Hematopoietic multipotent progenitor cell treated with erythropoietin and hydrocortisone succinate and interleukin-3 and kit ligand, for 17 days (in vitro differentiated cells): ENCODE measurements at regions not wholly inside any gene's neighbourhood (a gene's known extent, or its start where the extent isn't known, plus 50 kb on each side); places are given as distances from the start of the nearest gene placed in this dataset.

Experiments used
- DNase-seq: peaks from one replicate; pipeline ENCODE4 v3.0.0-alpha.2; 2015; ENCODE audit warnings: low spot score

DNA sequence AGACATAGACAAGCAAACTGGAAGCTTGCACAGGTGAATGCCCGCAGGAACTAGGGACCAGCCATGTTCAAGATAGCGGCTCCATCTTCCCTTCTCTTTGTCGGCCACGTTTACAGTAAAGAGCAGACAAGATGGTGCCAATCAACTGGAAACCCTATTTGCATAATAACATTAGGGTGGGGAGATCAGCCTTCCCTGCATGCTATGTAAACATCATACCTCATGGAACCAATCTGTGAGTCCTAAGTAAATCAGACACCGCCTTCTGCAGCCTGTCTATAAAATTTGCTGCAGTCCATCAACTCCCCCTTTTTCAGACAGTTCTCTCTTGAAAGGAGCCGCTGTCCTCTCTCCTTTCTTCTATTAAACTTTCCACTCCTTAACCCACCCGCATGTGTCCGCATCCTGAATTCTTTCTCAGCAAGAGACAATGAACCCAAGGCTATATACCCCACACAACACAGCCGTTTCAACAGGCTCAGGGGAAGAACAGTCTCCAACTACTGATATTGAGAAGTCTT is 384.4 kb downstream of the EIPR1 start:
- DNase-seq = no peak

DNA sequence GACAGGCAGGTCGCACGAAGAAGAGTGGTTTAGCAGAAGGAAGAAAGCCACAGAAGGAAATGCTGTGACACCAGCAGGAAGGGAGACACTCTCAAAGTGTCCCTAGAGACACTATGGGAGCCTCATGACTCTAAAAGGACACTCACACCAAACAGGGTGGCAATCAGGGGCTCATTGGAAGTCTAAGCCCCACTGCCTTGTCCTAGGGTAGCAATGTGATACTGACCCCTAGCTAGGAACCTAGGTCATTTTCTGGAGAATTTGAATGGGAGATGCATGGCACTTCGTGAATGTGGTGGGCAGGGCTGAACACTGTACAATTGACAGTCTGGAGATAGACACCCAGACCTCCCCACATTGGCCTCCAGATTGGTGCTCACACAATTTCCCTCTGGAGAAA is 385.0 kb downstream of the EIPR1 start:
- DNase-seq = no peak

DNA sequence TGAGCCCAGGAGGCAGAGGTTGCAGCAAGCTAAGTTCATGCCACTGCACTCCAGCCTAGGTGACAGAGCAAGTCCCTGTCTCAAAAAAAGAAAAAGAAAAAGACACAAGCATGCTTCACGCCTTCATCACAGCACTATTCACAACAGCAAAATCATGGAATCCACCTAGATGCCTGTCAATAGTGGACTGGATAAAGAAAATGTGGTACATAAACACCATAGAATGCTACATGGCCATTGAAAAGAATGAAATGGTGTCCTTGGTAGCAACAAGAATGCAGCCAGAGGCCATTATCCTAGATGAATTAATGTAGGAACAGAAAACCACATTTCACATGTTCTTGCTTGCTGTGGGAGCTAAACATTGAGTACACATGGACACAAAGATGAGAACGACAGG is 392.6 kb downstream of the EIPR1 start:
- no peak for DNase-seq

DNA sequence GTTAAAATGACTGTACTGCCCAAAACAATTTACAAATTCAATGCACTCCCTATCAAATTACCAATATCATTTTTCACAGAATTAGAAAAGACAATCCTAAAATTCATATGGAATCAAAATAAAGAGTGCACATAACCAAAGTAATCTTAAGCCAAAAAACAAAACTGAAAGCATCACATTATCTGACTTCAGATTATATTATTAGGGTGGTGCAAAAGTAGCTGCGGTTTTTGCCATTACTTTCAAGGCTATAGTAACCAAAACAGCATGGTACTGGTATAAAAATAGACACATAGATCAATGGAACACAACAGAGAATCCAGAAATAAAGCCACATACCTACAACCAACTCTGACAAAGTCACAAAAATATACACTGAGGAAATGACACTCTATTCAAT is 396.6 kb downstream of the EIPR1 start:
- DNase-seq = no peak

DNA sequence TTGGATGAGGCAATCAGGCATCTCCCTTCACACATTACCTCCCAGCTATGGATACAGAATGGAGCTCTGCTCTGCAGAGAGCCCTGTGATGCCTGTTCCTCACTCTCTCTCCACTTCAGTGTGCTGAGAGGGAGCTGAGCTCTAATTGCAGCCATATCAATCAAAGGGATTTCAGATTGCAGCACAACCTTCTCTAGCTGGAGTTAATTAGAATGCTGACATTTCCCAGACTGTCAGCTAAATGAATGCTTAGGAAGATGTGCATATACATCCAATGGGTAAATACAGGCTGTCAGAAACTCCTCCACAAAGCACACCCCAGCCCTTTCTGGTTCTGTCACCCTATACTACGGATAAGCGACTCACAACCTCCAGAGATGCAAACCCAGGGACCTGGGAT is 402.6 kb downstream of the EIPR1 start:
- no peak for DNase-seq

DNA sequence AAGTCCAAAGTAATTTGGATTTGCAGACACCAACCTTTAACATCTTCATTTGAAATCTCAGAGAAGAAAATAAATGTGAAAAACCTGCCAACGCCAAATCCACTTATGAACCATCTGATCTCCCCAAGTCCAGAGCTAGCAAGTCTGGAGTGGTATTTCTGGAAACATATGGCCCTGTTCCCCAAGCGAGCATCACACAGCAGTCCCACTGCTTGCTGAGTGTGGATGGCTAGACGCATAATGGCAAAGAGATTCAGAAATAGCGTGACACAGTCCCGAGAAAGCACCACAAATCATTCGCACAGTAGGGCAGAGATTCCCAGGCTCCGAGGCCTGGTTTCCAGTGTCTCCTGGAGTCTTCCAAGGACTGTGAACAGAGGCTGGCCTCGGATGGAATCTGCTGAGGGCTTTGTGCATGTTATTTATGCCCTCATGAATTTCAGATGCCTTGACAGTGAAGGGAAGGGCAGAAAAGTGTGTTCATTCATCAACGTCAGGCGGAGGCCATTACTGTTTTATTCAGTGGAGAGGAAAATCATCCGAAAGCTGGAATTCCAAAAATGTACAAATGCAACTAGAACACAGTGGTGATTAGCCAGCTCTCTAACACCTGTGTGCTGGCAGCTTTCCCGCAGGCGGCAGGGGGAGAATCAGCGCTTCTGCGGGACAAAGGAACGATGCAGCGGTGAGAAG is 417.0 kb downstream of the EIPR1 start:
- DNase-seq = no peak

DNA sequence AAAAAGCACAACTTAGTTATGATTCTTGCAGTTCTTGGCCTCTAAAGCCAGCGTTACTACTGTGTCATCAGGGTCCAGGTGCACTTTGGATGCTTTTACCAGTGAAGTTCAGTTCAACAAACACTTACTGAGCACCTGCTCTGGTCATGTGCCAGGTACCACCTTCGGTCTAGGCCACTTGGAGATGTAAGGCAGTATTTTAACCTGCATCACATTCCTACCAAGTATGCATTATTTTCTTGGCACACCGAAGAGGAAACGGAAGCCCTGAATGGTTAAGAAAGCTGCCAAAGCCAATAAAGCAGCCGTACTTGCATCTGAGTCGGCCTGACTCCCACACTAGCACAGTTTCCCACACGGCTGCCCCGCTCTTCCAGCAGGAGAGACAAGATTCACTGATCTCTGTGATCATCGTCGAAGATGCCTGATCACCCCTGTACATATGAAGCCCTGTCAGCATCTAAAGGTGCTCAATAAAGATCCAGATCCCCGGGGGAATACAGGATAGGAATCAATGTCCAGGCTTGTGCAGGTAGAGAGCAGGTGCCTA is 427.1 kb downstream of the EIPR1 start:
- DNase-seq = no peak

DNA sequence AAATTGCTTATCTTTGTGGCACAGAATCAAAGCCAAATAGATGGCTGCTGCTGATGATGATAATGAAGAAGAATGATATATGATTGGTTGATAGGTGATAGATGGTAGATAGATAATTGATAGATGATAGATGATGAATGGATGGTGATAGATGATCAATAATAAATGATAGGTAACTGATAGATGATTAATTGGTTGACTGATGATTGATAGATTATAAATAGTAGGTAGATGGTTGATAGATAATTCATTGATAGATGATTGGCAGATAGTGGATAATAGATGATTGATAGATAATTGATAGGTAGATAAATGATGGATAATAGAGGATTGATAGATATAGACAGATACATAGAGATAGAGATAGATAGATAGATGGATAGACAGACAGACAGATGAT is 430.2 kb downstream of the EIPR1 start:
- no peak for DNase-seq

DNA sequence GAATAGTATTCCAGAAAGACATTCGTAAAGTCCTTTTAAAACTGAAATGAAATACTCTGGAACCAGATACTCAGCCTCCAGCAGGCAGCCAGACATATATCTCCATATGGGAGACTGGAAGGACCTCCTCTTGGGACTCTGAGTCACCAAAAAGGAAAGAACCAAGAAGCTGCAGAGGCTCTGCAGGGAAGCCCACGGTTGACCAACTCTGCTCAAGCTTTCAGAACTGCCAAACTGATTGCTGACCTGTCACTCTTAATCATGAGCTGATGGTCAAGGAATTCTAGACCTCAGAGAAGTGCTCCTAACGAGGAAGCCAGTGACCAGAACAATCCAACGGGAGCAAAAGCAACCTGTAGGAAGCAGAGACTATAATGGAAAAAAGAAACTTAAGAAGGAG is 434.7 kb downstream of the EIPR1 start:
- DNase-seq = no peak

DNA sequence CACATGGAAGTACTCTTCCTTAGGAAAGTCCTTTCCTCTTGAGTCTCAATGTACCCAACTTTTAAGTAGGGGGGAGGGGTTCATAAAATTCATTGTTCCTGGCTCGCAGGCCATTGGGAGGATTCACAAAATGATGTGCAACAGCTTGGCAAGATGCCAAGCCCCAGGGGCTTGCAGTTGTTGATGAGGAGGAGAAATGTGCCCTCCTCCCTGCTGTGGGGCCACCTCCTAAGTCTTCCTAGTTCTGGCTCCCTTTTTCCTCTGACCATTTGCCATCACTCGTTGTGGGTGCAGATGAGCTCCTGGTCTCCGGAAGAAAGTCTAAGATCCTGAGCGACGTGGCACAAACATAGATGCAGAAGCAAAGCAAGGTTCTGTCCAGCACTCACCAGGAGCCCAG is 435.4 kb downstream of the EIPR1 start:
- DNase-seq = no peak

DNA sequence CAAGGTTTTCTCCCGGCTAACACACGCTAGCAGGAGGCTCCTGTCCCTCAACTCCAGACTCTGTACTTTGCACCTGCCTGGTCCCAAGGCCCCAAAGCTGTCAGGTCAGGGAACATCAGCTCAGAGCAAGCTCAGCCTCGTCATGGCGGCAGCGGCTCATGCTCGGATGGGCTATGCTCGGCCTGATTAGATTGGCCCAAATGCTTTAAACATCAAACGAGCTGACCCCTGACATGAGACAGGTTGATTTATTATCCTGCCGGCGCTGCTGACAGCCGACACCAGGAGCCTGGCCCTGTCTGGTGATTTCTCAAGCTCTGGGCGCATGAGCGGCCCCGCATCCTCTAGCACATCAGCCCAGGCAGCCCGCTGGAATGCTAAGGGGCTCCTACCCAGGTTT is 436.4 kb downstream of the EIPR1 start:
- DNase-seq = no peak

DNA sequence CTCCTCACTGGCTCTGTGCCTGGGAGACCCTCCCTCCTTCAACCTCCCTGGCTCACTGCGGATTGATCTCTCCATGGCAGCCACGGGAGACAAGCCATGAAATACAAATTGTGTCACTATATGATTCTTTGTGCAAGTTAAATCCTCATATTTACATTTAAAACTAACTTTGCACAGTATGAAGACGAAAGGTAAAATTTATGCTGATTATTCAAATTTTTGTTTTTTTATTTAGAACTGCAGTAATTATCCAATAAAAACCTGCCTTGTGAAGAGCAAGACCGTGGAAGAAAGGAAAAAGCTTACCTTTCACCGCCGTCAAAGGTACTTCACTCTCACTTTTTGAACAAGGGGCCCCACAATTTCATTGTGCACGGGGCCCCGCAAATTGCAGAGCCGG is 436.9 kb downstream of the EIPR1 start:
- DNase-seq = no peak

DNA sequence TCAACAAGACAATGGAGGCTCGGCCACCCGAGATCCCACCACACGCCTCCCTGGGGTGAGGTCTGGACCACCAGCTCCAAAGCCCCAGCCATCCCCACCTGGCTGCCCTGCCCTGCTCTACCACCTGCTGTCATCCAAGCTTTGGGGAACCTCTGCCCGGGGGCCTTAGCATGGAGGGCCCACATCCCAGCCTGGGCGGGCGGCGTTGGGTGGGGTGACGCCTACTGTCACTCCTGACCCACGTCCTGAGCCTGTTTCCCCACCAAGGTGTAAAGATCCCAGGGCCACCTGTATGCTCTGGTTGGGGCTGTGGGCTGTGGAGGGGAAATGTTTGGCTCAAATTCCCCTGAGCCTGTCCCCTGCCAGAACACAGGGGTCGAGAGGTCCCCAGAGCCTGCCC is 437.6 kb downstream of the EIPR1 start:
- no peak for DNase-seq

DNA sequence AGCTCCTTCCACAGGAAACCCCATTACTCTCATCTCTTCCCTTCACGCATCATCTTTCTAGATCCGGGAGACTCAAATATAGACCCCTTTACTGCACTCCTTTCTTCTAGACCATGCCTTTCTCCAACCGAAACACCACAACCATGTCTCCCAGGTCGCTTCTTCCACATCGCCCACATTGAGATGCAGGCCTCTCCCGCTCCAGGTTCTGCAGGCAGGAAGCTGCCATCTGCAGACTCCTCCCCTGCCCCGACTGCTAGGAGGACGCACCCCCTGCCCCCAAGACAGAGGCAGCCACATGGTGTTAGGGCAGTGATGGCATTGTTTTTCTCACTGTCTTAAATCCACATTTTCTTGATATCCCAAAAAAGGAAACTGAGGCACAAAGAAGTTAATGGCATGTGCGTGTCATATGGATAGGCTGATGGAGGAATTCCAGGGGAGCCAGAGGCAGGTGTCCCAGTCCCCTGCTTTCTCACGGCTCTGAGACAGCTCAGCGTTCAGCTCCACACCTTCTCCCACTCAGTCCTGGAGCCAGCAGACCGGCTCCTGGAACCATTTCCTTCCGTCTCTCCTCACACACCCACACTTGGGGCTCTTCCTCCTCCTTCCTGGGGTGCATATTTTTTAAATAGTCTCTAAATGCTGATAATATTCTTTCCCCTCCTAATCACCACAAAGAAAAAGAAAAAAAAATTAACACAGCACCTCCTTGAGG is 438.4 kb downstream of the EIPR1 start:
- DNase-seq = no peak

DNA sequence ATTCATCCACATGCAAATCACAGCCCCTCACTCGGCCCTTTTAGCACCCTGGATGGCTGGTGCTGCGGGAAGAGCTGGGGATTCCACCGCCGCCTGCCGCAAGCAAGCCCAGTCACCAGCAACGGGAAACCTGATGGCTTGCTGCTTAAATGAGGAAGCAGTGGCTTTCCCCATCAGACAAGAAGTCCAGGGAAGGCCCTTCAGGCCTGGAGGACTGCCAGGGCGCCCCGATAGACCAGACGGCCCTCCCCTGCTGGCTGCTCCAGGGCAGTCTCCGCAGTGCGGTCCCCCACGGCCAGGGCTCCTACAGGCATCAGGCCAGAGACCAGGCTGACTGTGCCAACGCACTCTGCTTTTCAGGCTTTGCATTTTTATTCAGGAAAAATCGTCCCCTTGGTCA is 439.1 kb downstream of the EIPR1 start:
- DNase-seq = no peak

DNA sequence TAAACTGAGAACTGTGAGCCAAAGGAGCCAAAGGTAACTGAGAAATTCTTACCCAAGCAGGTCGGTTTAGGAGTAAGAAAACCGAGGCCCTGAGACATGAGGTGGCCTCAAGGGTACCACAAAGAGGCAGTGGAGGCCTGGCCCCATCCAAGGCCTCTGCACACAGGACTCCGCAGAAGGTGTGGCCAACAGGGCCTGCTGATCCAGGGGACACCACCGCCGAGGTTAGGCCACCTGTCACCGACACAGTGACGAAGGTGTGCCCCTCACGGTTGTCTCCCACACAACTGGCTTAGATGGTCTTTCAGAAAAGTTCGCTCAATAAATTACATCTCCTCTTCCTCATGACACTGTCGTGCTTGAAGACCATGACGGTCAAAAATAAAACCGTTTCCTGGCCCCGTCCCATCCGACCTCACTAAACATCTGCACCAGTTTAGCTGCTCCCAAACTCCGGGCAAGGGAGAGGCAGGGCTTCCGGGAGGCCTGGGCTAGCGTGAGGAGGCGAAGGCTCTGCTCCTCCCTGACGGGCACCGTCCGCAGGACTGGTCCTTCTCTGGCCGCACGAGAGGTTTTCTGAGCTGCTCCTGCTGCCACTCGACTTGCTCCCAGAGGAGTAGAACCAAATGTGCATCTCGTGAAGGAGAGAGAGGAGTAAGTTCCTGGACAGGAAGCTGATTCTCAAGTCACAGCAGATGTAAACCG is 442.0 kb downstream of the EIPR1 start:
- DNase-seq = no peak

DNA sequence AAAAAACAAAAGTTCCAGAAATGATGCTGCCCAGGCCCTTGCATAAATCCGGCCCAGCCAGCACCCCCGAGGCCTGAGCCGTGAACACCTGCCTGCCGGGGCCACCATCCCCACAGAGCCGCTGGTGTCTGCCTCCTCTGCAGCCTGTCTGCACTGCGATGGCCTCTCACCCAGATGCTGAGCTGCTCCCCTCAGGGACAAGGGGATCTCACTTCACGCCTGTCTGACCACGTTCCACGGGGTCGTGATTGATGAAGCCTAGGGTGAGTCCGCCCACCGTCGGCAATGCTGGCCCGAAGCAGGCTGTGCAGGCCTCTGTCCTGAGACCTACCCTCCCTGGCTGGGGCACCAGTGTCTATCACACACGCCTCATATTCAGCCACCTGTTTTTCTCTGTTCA is 444.2 kb downstream of the EIPR1 start:
- DNase-seq = no peak

DNA sequence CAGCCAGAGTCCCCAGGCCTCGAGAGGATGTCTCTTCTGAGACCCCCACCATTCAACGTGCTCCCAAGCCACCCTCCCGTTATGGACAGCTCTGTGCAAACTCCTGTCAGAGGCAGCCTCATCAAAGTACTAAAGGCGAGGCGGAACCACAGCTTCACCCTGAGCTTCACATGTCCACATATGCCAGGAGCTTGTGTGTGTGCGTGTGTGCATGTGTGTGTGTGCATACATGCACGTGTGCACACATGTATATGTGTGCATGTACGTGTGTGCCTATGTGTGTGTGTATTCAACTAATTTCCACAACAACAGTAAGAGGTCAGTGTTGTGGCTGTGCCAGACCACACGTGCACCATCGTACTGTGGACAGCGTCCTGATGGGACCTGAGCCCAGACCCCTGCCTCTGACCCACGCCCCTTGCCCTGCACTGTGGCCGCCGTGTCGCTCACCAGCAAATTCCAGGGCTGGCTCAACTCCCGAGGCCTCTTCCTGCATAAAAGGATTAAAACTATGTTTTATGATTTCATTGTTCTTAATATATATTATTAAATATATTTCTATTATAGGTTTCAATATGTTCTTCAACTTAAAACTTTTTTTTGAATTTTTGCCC is 444.8 kb downstream of the EIPR1 start:
- no peak for DNase-seq

DNA sequence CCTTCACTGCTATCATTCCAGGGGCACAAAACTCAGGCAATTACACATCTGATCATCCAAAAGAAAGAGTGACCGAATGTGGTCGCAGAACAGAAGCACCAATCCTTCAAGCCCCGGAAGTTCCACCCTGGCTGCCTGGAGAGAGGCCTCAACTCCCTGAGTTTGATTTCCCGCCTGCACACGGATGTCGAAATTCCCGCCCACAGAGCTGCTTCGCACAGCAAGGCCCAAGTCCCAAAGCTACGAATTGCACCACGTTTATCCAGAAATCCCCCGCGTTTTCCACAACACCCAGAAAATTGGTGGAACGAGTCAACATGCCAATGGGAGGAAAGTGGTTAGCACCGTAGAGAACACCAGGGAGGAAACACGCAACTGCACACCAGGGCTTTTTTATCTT is 445.4 kb downstream of the EIPR1 start:
- DNase-seq = no peak

DNA sequence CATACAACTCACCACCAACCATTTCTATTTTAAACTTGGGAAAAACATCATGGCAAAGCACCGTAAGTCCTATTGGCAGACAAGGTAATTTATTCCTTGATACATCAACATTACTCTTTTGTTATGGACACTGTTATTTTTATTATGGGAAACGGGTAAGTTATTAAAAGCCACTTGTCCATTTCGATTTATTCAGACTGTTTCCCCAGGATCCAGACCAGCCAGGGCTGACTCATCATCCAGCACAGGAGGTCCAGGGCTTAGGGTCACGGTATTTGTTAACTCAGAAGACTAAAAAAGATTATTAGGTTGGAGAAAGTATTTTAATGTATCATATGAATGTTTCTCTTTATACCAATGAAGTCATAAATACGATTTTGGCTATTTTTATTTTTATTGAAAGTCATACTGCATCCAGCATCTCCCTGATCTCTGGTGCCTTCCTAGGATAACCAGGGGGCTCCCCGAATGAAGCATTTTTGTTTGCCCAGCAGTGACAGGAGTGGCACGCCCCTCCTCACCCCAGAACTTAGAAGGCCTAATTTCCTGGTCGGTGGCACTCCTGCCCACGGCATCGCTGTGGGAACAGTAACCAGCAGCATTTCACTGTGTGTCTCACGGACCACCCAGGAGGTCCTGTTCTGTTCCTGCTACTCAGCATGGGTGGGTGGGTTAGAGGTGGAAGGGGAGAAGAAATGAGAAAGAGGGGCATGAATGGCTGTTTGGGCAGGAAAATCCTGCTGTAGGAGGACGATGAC is 446.1 kb downstream of the EIPR1 start:
- no peak for DNase-seq

DNA sequence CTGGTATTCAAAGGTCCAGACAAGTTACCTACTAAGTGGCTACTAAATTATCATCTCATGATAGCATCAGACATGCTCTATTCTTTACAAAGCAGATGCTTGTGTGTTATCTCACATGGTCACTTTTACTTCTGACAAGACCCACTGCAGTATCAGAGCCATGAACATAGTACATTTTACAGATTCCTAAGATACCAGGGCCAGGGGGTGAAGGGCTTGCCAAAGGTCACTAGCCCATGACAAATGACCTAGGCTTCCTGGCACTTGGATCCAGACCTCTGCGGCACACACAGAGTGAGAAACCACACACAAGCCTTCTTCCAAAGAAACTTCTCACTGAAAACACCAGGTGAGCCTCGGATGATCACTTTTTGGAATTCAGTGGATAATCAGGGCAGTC is 446.8 kb downstream of the EIPR1 start:
- no peak for DNase-seq

DNA sequence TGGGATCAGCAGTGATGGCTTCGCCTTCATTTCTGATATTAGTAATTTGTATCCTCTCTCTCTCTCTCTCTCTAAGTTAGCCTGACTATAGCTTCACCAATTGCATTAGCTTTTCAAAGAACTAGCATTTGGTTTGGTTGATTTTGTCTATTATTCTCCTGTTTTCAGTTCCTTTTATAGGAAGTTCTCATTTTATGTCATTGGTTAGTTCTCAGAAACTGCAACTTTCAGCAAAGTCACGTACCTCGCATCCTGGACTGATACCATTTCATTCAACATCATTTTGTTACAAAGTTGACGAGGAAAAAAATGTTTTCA is 450.8 kb downstream of the EIPR1 start:
- DNase-seq = no peak
